ENCODE measurements at regions not wholly inside any gene's neighbourhood (a gene's known extent, or its start where the extent isn't known, plus 50 kb on each side); places are given as distances from the start of the nearest gene placed in this dataset.

- TF ChIP-seq POLR2AphosphoS2 (IDR thresholded peaks at IDR 0.05; ENCODE audit: low read depth, low read length) (no peak), SKIL (IDR thresholded peaks at IDR 0.05; ENCODE audit: low read depth, poor library complexity, severe bottlenecking) (no peak)
- Histone ChIP-seq H3K36me3 (ENCODE audit: control insufficient read depth in 2 of 2, insufficient read depth in 2 of 2, low read length in 1 of 2) (no peaks in the 10 kb centered on the region), H3K4me3 (no peak overlapping the region), H2AFZ (ENCODE audit: control insufficient read depth, low read depth, low read length) (no peak overlapping the region), H3K4me1 (ENCODE audit: control insufficient read depth, insufficient read depth, low read length) (peaks cover 1% of the 10 kb centered on the region), H3K4me2 (ENCODE audit: control insufficient read depth, insufficient read depth) (no peak overlapping the region), H3K27ac (ENCODE audit: control insufficient read depth, insufficient read depth) (no peak overlapping the region), H3K9ac (ENCODE audit: control insufficient read depth, insufficient read depth, low read length) (no peak overlapping the region), H3K9me3 (replicated peaks; ENCODE audit: control insufficient read depth, insufficient read depth, low read length) (no peaks in the 10 kb centered on the region), H3K79me2 (ENCODE audit: control insufficient read depth, insufficient read depth, low read length) (no peaks in the 10 kb centered on the region), H3K27me3 (replicated peaks in 1 of 2; ENCODE audit: control insufficient read depth in 2 of 2, insufficient read depth in 2 of 2, low read length in 1 of 2) (no peaks in the 10 kb centered on the region), H4K20me1 (ENCODE audit: control insufficient read depth, insufficient read depth) (no peaks in the 10 kb centered on the region)
- FAIRE-seq (no peak), ATAC-seq (no peak; the same call in 1 of the 3 replicates), DNase-seq (ENCODE audit: low read depth, low spot score) (no peak)
- WGBS (ENCODE audit: insufficient coverage, insufficient replicate concordance, low lambda C conversion rate, missing lambda C conversion rate): 45% methylated on average over 8 of the region's 8 CpGs
- no TSS peak for BruUV-seq (replicated peaks)
- RAD21 ChIA-PET (ENCODE audit: unreplicated experiment): no interaction called here
- POLR2A ChIA-PET: no interaction called here
- intact Hi-C loops (cut with micrococcal nuclease; ENCODE audit: unreplicated experiment) (no loop called here), in situ Hi-C loops (cut with MboI) (no loop called here)
- SMC1A ChIA-PET (ENCODE audit: uncharacterized antibody, unreplicated experiment): no interaction called here
- CTCF ChIA-PET: no interaction called here
These were observed 60.2 kb upstream of the PDE3B start for GRCh38 chr11:14583252-14584034.

DNA sequence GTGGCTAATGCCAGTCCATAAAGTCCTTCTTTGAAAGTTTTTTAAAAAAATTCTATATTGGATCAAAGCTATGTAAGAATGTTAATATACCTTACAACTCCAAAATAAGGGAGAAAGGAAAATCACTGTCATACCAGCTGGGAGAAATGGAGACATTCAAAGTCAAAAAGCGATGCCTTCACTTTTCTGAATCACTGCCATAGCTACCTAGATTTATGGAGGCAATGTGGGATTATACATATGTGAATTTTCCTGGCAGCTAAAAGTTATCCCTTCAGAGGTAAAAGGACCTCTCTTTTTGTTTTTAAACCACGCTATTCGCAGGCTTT lies 59.6 kb upstream of the PDE3B start:
- SMC1A ChIA-PET (ENCODE audit: uncharacterized antibody, unreplicated experiment): interaction anchor here (0.6 kb wide), 1 partner anchor 281 kb away, joined by 3 read pairs; no protein-coding TSS in a partner anchor
- ATAC-seq: no peak
- no peak for DNase-seq (ENCODE audit: low read depth, low spot score)
- Histone ChIP-seq H3K9me3 (replicated peaks; ENCODE audit: control insufficient read depth, insufficient read depth, low read length) (no peaks in the 10 kb centered on the region), H3K4me1 (ENCODE audit: control insufficient read depth, insufficient read depth, low read length) (no peaks in the 10 kb centered on the region), H3K4me2 (ENCODE audit: control insufficient read depth, insufficient read depth) (no peak overlapping the region), H3K4me3 (no peak overlapping the region), H4K20me1 (ENCODE audit: control insufficient read depth, insufficient read depth) (no peaks in the 10 kb centered on the region), H3K36me3 (ENCODE audit: control insufficient read depth in 2 of 2, insufficient read depth in 2 of 2, low read length in 1 of 2) (no peaks in the 10 kb centered on the region), H2AFZ (ENCODE audit: control insufficient read depth, low read depth, low read length) (no peak overlapping the region), H3K79me2 (ENCODE audit: control insufficient read depth, insufficient read depth, low read length) (no peaks in the 10 kb centered on the region), H3K27me3 (replicated peaks in 1 of 2; ENCODE audit: control insufficient read depth in 2 of 2, insufficient read depth in 2 of 2, low read length in 1 of 2) (no peaks in the 10 kb centered on the region), H3K9ac (ENCODE audit: control insufficient read depth, insufficient read depth, low read length) (no peak overlapping the region), H3K27ac (ENCODE audit: control insufficient read depth, insufficient read depth) (no peak overlapping the region)
- BruUV-seq (replicated peaks): no TSS peak
- TF ChIP-seq CBX3 (IDR thresholded peaks at IDR 0.05; ENCODE audit: borderline replicate concordance, low read depth): no peak
- TF ChIP-seq MYB (IDR thresholded peaks at IDR 0.05; ENCODE audit: borderline replicate concordance, low read depth, low read length): no peak
- no peak for TF ChIP-seq SUPT20H (IDR thresholded peaks at IDR 0.05; ENCODE audit: borderline replicate concordance, control insufficient read depth, low read depth, low read length)
- TF ChIP-seq PAX8 (IDR thresholded peaks at IDR 0.05): no peak
- FAIRE-seq: no peak
- in situ Hi-C loops (cut with MboI) (no loop called here), intact Hi-C loops (cut with micrococcal nuclease; ENCODE audit: unreplicated experiment) (no loop called here)
- POLR2A ChIA-PET: no interaction called here
- WGBS (ENCODE audit: insufficient coverage, insufficient replicate concordance, low lambda C conversion rate, missing lambda C conversion rate): 70% methylated on average over 3 of the region's 3 CpGs
- CTCF ChIA-PET: no interaction called here
- RAD21 ChIA-PET (ENCODE audit: unreplicated experiment): no interaction called here
